Glomerular visceral epithelial cell (primary cell): ENCODE measurements at regions not wholly inside any gene's neighbourhood (a gene's known extent, or its start where the extent isn't known, plus 50 kb on each side); places are given as distances from the start of the nearest gene placed in this dataset.

Experiments
- DNase-seq: peaks from one replicate; pipeline ENCODE4 v3.0.0-alpha.2; 2016; ENCODE audit errors: extremely low spot score

DNA sequence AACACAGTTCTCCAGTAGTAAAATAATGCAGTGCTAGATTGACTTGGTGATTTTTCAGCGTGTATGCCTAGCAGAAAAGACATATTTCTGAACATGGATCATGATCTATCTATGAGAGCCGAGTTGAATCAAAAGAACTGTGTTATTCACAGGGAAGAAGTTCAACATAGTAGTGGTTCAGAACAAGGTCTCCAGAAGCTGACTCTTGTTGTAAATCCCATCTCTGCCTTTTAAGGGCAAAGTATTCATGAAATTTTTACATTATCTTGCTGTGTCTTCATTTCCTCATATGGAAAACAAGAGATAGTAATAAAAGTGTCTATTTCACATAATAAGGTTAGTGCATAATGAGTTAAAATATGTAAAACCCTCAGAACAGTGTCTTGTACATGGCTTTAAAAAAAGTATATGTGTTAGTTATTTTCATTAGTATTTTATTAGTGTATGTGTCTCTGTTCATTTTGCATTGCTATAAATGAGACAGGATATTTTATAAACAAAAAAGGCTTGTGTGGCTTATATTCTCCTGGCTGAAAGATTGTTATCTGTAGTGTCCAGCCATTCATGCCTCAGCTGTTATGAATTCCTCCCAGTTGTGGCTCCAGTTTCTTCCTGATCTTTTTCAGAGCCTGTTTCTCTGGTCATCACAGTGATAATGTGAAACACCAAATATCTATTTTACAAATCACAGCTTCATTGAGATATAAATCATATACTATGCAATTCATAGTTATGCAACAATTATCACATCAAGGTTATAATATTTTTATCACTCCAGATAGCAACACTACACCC is 1351.2 kb downstream of the STIM2 start:
- DNase-seq, result no peak

DNA sequence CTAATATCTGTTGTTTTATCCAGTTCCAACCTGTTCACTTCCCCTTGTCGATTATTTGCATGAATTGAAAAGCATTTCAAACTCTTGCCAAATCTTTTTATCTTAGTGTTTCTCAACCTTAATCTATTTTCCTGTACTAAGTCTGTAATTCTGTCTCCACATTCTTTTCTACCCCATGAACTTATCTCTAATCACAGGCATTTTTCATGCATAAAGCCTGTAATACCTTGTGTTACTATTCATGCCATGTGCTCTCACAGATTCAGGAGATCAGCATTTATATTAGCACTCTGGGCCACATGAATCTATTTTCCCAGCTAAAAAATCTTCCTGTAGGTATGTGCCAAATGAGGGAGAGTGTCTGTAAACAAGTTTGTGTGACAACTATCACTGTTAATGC is 1360.9 kb downstream of the STIM2 start:
- DNase-seq, result no peak

DNA sequence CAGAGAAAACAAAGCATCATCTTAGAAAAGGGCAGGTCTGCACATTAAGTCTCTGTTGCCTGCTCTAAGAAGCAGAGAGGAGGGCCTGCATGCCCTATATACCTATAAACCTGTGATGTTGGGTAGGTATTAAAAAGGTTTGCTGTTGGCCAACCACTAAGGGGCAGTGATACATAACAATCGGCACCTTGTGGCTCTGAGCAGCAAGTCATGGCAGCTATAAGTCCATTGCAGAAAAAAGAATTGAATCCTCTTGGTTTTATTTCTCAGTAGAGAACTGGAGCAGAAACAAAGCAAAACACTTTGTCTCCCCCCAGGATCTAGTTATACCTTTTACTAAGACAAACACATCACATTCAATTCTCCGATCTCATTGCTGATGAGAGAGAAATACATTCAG is 1364.4 kb downstream of the STIM2 start:
- DNase-seq, result peak; percentile 53

DNA sequence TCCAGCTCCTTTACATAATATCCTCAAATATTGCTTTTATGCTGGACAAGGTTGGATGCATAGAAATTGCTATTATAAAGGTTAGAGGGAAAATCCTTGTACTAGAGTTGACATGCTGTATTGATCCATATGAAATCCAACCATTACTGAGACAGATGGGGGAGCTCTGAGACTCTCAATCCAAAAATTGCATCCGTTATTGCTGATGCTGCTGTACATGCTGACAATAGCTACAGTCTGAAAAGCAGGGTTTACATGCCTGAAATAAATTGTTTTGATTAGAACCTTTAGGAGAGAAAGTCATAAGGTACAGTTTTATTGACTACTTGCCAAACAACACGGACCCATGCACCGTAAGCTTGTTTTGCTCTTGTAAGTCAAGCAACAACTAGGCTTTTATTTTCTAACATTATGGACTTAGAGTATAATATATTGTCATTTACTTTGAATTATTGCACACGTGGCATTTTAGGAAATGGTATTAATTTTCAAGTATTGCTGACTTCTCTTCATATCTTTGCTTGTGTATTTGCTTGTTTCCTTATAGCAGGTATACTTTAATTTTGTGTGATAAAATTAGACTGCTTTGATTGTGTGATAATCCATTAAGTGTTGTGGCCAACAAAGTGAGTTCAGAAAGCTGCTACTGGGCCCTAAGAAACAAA is 1365.2 kb downstream of the STIM2 start:
- DNase-seq, result no peak

DNA sequence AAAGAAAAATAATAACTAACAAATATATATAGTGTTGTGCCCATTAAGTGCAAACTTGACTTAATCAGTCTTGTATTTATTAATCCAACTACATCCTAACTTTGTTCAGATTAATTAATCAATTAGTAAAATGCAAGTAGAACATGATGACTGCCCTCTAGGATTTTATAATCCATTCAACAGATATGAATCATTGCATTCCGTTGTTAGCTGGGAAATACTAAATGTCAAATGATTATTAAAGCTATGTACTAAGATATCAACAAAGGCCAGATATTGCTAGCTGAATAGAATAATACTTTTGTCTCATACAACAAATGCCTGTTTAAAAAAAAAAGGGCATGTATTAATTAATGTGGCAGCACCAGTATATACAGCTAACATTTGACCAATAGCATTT is 1366.3 kb downstream of the STIM2 start:
- DNase-seq, result no peak

DNA sequence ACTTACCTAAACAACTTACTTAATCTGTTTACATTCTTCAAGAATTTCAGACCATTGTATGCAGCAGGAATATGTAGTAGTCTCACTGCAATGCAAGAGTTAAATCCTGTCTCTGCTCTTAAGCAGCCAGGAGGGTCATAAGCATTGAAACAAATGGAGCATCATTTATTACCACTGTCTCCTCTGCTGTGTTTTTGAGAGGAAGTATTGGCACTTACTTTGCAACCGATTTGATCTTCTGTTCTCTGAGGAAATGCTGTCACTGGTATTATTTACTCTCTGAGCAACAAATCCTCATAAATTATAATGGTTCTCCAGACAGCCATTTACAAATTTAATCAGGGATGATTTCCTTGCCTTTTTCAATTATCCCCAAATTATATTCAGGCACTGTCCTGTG is 1367.1 kb downstream of the STIM2 start:
- DNase-seq, result no peak

DNA sequence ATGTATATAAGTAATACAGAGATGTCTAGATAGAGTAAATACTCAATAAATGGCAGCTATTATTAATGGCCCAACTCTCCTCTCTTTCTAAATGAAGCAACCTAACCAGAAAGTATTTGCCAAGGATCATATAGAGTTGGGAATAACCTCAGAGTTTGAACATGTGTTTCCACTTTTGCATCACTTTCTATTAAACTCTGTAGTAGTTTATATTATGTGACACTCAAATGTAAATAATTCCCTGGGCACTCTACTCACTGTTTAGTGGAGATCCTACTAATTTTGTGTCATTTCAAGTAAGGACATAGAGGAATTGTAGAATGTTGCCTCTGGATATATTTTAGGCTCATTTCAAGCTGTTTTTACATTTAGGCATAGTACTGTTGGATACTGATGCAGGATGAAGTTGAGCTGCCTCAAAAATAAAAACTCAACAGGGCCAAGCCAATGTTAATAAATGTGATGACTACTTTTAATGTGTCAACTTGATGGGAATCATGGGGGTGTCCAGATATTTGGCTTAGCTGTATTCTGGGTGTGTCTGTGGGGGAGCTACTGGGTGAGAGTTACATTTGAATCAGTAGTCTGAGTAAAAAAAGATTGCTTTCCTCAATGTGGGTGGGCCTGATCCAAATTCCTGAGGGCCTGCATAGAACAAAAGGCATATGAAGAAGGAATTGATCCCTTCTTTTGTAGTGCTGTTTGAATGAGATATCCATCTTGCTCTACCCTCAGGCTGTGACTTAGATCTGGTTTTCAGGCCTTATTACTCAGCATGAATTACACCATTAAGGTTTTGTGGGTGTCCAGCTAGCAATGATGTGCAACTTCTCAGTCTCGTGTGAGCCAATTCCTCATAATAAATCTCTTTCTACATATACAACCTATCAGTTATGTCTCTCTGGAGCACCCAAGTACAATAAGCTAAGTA is 1368.2 kb downstream of the STIM2 start:
- no peak for DNase-seq

DNA sequence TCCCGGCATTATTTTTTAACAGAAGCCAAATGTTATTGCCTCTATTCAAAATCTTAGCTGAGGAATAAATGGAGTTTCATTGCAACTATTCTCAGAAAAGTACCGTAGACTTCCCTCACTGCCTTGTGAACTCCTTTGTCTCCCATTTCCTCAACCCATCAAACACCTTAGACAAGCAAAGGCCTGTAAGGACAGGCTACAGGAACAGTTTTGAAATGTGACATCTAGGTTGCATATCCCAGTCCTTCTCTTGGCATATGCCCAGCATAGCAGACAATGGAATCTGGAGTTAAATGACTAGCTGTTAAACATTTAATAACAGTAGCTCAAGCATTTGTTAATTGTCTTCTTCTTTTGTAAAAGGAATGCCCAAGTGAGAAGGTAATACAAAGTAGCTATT is 1371.7 kb downstream of the STIM2 start:
- DNase-seq, result no peak

DNA sequence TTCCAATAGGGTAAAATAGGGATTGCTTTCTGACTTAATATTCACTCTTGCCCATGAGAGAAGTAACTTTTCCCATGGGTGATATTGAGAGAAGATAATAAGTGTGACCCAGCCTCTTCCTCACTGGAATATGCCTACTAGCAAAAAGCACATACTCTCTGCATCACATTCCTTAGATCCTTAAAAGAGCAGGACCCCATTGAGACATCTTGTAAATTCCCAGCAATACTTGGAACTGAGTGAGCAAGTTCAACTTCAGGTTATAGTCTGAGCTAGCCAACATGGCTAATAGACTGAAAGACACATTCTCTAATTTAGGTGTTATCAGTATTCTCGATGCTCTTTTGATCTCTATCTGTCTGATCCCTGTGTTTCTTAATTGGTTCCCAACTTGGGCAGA is 1372.3 kb downstream of the STIM2 start:
- DNase-seq, result no peak

DNA sequence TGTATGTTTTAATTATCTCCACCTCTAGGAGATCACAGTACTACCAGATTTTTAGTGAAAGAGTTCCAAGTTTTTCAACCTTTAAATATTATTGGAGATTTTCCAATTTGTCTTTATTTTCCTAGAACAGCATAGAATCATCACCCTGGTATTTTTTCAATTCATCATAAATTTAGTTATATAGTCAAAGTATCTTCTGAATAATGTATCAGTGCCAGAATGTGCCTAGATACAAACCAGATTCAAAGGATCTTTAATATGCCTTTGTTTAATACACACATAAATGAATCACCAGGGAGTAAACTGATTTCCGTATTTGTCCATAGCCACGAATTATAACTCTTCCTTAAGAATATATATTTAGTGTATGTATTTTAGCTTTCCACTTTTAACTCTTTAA is 1373.1 kb downstream of the STIM2 start:
- DNase-seq, result no peak

DNA sequence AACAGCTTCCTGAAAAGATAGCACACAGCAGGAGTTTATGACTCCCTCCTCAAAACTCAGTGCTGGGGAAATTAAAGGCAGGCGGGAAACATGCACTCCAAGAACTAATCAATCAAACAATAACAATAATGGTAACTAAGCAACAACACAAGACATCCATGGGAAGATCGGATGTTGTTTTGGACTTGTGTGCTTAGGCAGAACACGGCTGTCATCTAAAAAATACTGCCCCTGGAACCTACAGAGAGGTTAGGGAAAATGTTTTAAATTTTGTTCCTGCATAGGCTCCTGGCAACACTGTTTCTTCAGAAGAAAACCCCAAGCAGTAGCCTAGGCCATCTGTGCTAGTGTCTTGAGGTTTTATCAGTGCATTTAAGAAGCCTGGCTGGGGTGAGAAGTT is 1378.2 kb downstream of the STIM2 start:
- no peak for DNase-seq

DNA sequence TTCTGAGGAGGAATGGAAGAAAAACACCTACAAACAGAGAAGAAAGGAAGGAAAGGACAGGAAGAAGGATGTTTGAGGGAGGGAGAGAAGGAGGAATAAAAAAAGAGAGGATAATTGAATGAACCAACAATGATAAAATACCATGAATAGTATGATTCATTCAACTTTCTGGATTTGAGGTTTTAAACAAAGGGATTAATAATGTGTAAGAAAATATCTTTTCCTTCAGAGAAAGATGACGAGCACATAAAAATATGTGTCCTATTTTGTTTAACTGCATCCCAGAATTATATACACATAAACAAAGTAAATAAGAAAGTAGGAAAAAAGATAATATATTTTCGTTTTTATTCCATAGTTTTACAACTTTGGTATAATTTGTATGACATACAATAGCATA is 1380.4 kb downstream of the STIM2 start:
- DNase-seq, result no peak

DNA sequence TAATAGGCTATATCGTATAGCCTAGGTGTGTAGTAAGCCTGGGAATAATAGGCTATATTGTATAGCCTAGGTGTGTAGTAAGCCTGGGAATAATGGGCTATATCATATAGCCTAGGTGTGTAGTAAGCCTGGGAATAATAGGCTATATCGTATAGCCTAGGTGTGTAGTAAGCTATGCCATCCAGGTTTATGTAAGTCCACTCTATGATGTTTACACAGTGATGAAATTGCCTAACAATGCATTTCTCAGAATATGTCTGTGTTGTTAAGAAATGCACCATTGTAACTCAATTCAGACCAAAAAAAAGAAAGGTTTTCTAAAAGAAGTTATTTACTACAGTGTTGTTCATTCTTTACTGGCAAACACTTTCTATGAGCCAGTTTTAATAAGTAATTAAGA is 1387.2 kb downstream of the STIM2 start:
- DNase-seq, result no peak

DNA sequence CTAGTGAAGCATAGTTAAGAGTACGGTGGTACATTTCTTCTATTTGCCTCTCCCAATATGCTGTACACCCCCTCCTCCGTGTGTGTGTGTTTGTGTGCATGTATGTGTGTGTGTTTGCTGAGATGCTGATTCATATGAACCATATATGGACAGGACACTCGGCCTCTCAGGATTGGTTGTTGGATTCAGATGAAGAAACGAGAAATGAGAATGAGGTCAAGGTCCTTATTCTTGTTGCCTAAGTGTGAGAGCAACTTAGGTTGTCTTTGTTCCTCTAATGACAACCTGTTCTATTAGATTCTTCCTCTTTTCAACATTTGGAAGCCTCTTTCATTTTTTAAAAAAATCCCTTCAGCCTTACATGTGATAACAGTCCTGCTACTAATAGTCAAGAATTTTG is 1387.6 kb downstream of the STIM2 start:
- DNase-seq, result no peak

DNA sequence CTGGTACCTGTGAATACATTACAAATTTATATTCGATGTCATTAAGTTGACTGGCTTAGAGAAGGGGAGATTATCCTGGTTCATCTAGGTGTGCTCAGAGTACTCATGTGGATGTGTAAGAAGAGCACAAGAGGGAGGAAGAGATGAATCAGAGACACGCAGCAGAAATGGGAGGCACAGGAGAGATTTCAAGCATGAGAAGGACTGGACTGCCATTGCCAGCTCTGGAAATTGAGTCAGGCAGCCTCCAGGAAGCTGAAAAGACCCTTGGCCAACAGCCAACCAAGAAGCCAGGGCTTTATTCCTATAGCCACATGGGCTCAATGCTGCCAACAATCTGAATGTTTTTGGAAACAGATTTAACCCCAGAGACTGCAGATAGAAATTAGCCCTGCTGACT is 1390.0 kb downstream of the STIM2 start:
- no peak for DNase-seq

DNA sequence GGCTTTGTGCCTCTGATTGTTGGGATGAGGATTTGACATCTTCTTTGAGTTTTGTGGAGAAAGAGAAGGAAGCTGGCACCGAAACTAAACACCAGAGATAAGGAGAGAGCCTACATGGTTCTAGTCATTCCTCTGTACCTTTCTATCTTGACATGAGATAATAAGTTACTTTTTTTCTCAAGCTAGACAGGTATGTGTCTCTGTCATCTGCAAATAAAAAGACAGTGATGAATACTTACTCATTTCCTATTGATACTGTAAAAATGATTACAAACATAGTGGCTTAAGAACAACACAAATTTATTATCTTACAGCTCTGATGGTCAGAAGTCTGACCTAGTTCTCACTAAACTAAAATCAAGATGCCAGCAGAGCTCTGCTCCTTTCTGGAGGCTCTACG is 1391.2 kb downstream of the STIM2 start:
- DNase-seq, result no peak

DNA sequence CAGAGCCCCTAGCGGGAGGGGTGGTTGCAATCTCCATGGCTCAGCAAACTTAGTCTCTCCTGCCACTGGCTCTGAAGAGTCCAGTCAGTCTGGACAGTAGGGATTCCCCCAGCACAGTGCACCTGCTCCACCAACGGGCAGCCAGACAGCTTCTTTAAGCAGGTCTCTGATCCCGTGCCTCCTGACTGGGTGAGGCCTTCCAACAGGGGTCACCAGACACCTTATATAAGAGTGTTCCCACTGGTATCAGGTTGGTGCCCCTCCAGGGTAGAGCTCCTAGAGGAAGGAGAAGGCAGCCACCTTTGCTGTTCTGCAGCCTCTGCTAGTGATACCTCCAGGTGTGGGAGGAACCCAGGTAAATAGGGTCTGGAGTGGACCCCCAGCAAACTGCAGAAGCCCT is 1393.4 kb downstream of the STIM2 start:
- no peak for DNase-seq

DNA sequence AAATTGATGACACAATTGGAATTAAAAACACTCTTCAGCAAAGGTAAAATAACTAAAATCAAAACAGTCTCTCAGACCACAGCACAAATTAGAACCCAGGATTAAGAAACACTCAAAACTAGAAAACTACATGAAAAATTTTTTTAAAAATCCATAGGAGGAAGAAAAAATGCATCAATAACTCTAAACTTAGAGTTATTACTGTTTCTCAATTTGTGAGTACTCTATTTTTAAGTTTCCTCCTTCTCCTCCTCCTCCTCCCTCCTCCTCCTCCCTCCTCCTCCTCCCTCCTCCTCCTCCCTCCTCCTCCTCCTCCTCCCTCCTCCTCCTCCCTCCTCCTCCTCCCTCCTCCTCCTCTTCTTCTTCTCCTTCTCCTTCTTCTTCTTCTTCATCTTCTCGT is 1395.7 kb downstream of the STIM2 start:
- DNase-seq, result no peak

DNA sequence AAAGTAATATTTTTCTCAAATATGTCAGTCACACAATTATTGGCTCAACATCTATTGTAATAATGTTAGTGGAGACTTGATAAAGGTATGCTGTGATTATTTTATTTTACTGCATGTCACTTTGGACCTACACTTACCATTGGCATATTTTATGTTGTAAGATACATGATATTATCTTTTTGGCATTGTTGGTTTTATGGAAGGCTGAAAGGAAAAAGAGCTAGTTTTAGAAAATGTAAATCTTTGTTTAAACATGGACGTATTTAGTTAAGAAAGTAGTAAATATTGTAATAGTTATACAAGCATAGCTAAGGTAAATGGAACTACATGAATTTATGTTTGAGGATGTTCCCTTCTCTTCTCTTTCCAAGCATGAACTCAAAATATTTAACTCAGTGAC is 1399.3 kb downstream of the STIM2 start:
- no peak for DNase-seq

DNA sequence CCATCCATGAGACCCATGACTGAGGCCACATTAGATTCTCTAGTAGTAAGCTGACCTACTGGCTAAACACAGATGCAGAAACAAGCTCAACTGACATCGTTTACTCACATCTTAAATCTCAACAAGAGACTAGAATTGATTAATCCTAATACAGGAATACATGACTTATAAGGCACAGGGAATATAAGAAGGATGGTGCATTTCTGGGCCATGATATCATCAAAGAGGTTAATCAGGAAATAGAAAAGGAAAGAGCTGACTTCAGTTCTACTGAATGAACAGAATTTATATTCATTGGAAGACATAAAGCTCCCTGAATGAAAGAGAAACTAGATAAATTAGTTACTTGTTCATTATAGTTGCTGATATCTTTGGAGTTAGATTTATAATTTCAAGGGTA is 1406.5 kb downstream of the STIM2 start:
- no peak for DNase-seq

DNA sequence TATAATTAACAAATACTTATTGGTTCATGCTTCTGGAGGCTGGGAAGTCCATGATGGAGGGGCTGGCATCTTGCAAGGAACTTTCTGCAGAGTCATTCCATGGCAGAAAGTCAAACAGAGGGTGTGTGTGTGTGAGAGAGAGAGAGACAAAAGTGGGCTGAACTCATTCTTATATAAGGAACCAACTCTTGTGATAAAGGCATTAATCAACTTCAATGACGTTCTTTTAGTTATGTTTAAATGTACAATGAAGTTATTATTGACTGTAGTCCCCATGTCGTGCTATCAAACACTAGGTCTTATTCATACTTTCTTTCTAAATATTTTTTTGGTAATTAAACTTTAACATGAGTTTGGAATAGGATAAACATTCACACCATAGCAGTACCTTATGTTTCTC is 1408.8 kb downstream of the STIM2 start:
- DNase-seq, result no peak

DNA sequence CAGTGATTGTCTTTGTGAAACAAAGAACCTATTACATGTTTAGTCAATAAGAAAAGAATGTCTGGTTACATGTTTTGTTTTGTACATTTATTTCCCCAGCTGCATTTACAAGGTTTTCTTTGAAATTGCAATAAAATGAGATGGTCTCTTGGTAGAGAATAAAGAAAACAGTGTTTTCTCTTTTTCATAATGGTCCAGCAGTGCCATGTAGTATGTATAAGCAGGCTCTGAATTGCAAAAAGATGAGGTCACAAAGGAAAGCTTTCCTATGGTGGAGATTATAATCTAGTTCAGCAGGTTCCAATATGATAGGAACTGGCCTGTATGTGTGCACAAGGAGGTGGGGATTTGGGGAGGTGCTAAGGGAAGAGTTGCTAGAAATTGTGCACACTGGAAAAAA is 1417.3 kb downstream of the STIM2 start:
- DNase-seq, result no peak

DNA sequence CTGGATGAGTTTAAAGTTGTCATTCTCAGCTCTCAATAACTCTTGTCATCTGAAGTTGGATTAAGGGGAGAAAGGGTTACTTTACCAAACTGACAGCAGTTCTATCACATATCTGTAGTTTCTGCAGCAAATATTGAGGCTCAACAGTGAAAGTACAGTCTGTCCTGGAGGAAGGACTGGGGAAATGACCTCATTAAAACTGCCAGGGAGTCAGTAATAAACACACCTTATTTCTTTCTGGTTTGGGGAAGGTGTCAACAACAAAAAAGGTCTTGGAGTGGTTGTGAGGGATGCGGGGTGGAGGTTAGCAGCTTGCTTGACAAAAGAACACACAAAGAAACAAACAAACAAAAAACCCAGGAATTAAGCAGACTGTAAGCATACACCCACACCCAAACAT is 1418.0 kb downstream of the STIM2 start:
- DNase-seq, result no peak
